ENCODE measurements at regions not wholly inside any gene's neighbourhood (a gene's known extent, or its start where the extent isn't known, plus 50 kb on each side); places are given as distances from the start of the nearest gene placed in this dataset.

GRCh38 chr4:62222121-62222520, 1022.0 kb downstream of the ADGRL3 start:
- in situ Hi-C loops (cut with HindIII; ENCODE audit: low pct_unique_long_range_greater_than_20kb, low sequenced_read_pairs), result no loop called here
- DNase-seq (ENCODE audit: low read depth, low spot score), result no peak
- intact Hi-C loops (cut with micrococcal nuclease; ENCODE audit: unreplicated experiment), result no loop called here
- ATAC-seq, result no peak
- Histone ChIP-seq H3K9me3 (ENCODE audit: control insufficient read depth, insufficient read depth, low read depth, low read length) (no peaks in the 10 kb centered on the region), H3K27ac (ENCODE audit: low read length) (no peak overlapping the region), H3K36me3 (ENCODE audit: control insufficient read depth, insufficient read depth, low read length) (no peaks in the 10 kb centered on the region), H3K27me3 (ENCODE audit: control insufficient read depth, insufficient read depth, low read length) (no peaks in the 10 kb centered on the region), H3K4me1 (ENCODE audit: control insufficient read depth, insufficient read depth, low read length) (no peaks in the 10 kb centered on the region), H3K4me3 (ENCODE audit: low read depth in 2 of 2, low read length in 2 of 2) (no peak overlapping the region)
- no TSS peak for BruUV-seq (replicated peaks)
- TF ChIP-seq CTCF (IDR thresholded peaks at IDR 0.05) (no peak), REST (IDR thresholded peaks at IDR 0.05; ENCODE audit: insufficient read depth in 1 of 2, low read depth in 2 of 2, low read length in 1 of 2) (no peak), TCF7L2 (IDR thresholded peaks at IDR 0.05; ENCODE audit: low read depth, low read length) (no peak), POLR2AphosphoS5 (IDR thresholded peaks at IDR 0.05; ENCODE audit: low read depth, low read length) (no peak), SIN3A (IDR thresholded peaks at IDR 0.05; ENCODE audit: borderline replicate concordance, insufficient read depth, low read depth, low read length) (no peak)
- POLR2A ChIA-PET, result no interaction called here
- CTCF ChIA-PET, result no interaction called here

- intact Hi-C loops (cut with micrococcal nuclease; ENCODE audit: unreplicated experiment) (no loop called here), in situ Hi-C loops (cut with HindIII; ENCODE audit: low pct_unique_long_range_greater_than_20kb, low sequenced_read_pairs) (no loop called here)
- CTCF ChIA-PET, result no interaction called here
- Histone ChIP-seq H3K27ac (ENCODE audit: low read length) (no peak overlapping the region), H3K9me3 (ENCODE audit: control insufficient read depth, insufficient read depth, low read depth, low read length) (no peaks in the 10 kb centered on the region), H3K36me3 (ENCODE audit: control insufficient read depth, insufficient read depth, low read length) (no peaks in the 10 kb centered on the region), H3K4me1 (ENCODE audit: control insufficient read depth, insufficient read depth, low read length) (no peaks in the 10 kb centered on the region), H3K4me3 (ENCODE audit: low read depth in 2 of 2, low read length in 2 of 2) (no peak overlapping the region), H3K27me3 (ENCODE audit: control insufficient read depth, insufficient read depth, low read length) (no peaks in the 10 kb centered on the region)
- DNase-seq (ENCODE audit: low read depth, low spot score), result no peak
- ATAC-seq, result no peak
- POLR2A ChIA-PET, result no interaction called here
- TF ChIP-seq REST (IDR thresholded peaks at IDR 0.05; ENCODE audit: insufficient read depth in 1 of 2, low read depth in 2 of 2, low read length in 1 of 2) (no peak), POLR2AphosphoS5 (IDR thresholded peaks at IDR 0.05; ENCODE audit: low read depth, low read length) (no peak), CTCF (IDR thresholded peaks at IDR 0.05) (no peak), SIN3A (IDR thresholded peaks at IDR 0.05; ENCODE audit: borderline replicate concordance, insufficient read depth, low read depth, low read length) (no peak), TCF7L2 (IDR thresholded peaks at IDR 0.05; ENCODE audit: low read depth, low read length) (no peak)
- BruUV-seq (replicated peaks), result no TSS peak
Measured at GRCh38 chr4:62210486-62210885, 1010.4 kb downstream of the ADGRL3 start.

Data from Panc1 (cell line).